ENCODE measurements at regions not wholly inside any gene's neighbourhood (a gene's known extent, or its start where the extent isn't known, plus 50 kb on each side); places are given as distances from the start of the nearest gene placed in this dataset.
A peak's percentile ranks its signal among the peaks of the same experiment; 100 is the strongest.
"Not testable (repeated sequence)": the region's sequence is repeated elsewhere in the genome, so short reads cannot be mapped to it uniquely, and the experiment has no call there.

DNA sequence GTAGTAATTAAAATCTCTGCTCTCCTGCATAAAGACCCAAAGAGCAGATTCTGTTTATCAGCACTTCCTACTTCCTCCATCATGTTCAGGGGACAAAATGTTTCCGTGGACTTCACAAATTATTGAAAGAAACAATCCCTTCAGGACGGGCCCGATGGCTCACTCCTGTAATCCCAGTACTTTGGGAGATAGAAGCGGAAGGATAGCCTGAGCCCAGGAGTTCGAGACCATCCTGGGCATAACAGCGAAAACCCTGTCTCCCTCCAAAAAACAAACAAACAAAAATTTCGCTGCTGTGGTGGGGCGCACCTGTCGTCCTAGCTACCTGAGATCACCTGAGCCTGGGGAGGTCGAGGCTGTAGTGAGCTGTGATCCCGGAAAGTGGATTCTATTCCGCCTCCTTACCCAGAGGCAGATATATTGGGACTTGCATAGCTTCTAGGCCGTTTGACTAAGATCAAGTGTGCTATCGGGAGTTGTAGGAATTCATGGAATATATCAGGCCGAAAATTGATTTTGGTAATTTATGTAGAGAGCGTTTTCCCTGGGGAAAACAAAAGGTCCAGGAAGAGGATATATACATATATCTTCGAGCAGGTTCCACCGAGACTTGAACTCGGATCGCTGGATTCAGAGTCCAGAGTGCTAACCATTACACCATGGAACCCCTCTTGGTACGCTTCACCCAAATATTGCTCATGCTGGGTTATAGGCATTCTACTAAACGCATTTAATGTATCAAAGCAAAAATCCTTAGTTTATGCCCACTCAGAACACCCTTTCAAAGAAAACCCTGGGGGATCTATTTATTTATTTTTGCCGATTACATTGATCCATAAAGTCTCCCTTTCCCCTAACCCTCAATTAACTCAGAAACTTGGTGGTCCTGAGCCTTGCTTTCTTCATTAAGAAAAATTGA is 74.5 kb upstream of the ZNF184 start:
- H3K4me3 Mint-ChIP-seq, result no peak overlapping the region
- H3K4me1 Mint-ChIP-seq, result peaks cover 14% of the 10 kb centered on the region
- peaks cover 5% of the 10 kb centered on the region for H3K9me3 Mint-ChIP-seq
- DNase-seq (ENCODE audit: low spot score in 2 of 2), result no peak
- peaks cover 96% of the 10 kb centered on the region for H3K27me3 Mint-ChIP-seq
- no peak overlapping the region for H3K27ac Mint-ChIP-seq (ENCODE audit: low read depth)
- H3K36me3 Mint-ChIP-seq (ENCODE audit: insufficient read depth), result peaks cover 15% of the 10 kb centered on the region
- no peak for ATAC-seq (replicated peaks; ENCODE audit: extremely low read depth, poor library complexity, severe bottlenecking)

- Mint-ChIP-seq H3K27ac (ENCODE audit: low read depth) (no peak overlapping the region), H3K36me3 (ENCODE audit: insufficient read depth) (peaks cover 16% of the 10 kb centered on the region), H3K4me1 (peaks cover 14% of the 10 kb centered on the region), H3K27me3 (peaks cover 96% of the 10 kb centered on the region), H3K4me3 (no peak overlapping the region), H3K9me3 (peaks cover 5% of the 10 kb centered on the region)
- no peak for ATAC-seq (replicated peaks; ENCODE audit: extremely low read depth, poor library complexity, severe bottlenecking)
- no peak for DNase-seq (ENCODE audit: low spot score in 2 of 2)
Observed at GRCh38 chr6:27546522-27546921, 73.6 kb upstream of the ZNF184 start.

GRCh38 chr6:27545271-27546046 is 72.6 kb upstream of the ZNF184 start:
- ATAC-seq (replicated peaks; ENCODE audit: extremely low read depth, poor library complexity, severe bottlenecking), result no peak

GRCh38 chr6:27544612-27545260 is 71.8 kb upstream of the ZNF184 start:
- H3K9me3 Mint-ChIP-seq, result peaks cover 5% of the 10 kb centered on the region
- H3K36me3 Mint-ChIP-seq (ENCODE audit: insufficient read depth), result peaks cover 16% of the 10 kb centered on the region
- DNase-seq (ENCODE audit: low spot score in 2 of 2), result no peak
- H3K27ac Mint-ChIP-seq (ENCODE audit: low read depth), result no peak overlapping the region
- no peak for ATAC-seq (replicated peaks; ENCODE audit: extremely low read depth, poor library complexity, severe bottlenecking)
- peaks cover 14% of the 10 kb centered on the region for H3K4me1 Mint-ChIP-seq
- no peak overlapping the region for H3K4me3 Mint-ChIP-seq
- H3K27me3 Mint-ChIP-seq, result peaks cover 96% of the 10 kb centered on the region

More at GRCh38 chr6:27545271-27546046, 72.6 kb upstream of the ZNF184 start:
- peaks cover 14% of the 10 kb centered on the region for H3K4me1 Mint-ChIP-seq
- H3K27ac Mint-ChIP-seq (ENCODE audit: low read depth), result peak overlapping the region; percentile 17
- DNase-seq (ENCODE audit: low spot score in 2 of 2), result no peak
- peaks cover 5% of the 10 kb centered on the region for H3K9me3 Mint-ChIP-seq
- peaks cover 96% of the 10 kb centered on the region for H3K27me3 Mint-ChIP-seq
- H3K36me3 Mint-ChIP-seq (ENCODE audit: insufficient read depth), result peaks cover 16% of the 10 kb centered on the region
- H3K4me3 Mint-ChIP-seq, result no peak overlapping the region

DNA sequence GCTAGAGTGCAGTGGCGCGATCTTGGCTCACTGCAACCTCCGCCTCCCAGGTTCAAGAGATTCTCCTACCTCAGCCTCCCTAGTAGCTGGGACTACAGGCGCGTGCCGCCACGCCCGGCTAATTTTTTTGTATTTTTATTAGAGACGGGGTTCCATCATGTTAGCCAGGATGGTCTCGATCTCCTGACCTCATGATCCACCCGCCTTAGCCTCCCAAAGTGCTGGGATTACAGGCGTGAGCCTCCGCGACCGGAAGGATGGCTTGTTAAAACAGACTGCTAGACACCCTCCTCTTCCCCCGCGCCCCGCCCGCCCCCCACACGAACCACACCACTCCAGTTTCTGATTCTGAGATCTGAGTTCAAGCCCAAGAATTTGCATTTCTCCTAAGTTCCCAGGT is 71.2 kb upstream of the ZNF184 start:
- Mint-ChIP-seq H3K4me1 (peaks cover 14% of the 10 kb centered on the region), H3K27me3 (peaks cover 96% of the 10 kb centered on the region), H3K36me3 (ENCODE audit: insufficient read depth) (peaks cover 15% of the 10 kb centered on the region)
- H3K4me3 Mint-ChIP-seq; H3K27ac Mint-ChIP-seq (ENCODE audit: low read depth); ATAC-seq (replicated peaks; ENCODE audit: extremely low read depth, poor library complexity, severe bottlenecking); H3K9me3 Mint-ChIP-seq; DNase-seq (ENCODE audit: low spot score in 2 of 2): not testable (repeated sequence)

GRCh38 chr6:27542485-27542884 is 69.6 kb upstream of the ZNF184 start:
- Mint-ChIP-seq H3K9me3 (peaks cover 5% of the 10 kb centered on the region), H3K4me3 (no peak overlapping the region), H3K4me1 (peaks cover 14% of the 10 kb centered on the region), H3K27ac (ENCODE audit: low read depth) (no peak overlapping the region), H3K36me3 (ENCODE audit: insufficient read depth) (peaks cover 11% of the 10 kb centered on the region), H3K27me3 (peaks cover 95% of the 10 kb centered on the region)
- DNase-seq (ENCODE audit: low spot score in 2 of 2) (no peak), ATAC-seq (replicated peaks; ENCODE audit: extremely low read depth, poor library complexity, severe bottlenecking) (no peak)

DNA sequence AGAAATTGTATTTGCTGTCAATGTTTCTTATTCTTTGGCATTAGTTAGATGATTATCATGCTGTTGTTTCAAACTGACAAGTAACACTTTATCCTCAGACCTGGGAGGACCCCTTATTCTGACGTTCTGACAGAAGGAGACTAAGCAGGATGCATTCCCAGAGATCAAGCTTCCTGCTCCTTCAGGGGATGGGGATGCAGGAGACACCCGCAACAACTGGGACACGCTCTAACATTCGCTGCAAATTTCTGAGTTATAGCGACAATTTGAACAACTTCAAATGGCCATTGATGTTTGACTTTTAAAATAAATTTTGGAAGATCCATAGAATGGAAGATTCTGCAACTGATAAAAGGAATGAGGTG is 69.0 kb upstream of the ZNF184 start:
- Mint-ChIP-seq H3K4me1 (peaks cover 14% of the 10 kb centered on the region), H3K4me3 (no peak overlapping the region), H3K27ac (ENCODE audit: low read depth) (no peak overlapping the region), H3K36me3 (ENCODE audit: insufficient read depth) (peaks cover 7% of the 10 kb centered on the region), H3K27me3 (peaks cover 95% of the 10 kb centered on the region), H3K9me3 (peaks cover 5% of the 10 kb centered on the region)
- ATAC-seq (replicated peaks; ENCODE audit: extremely low read depth, poor library complexity, severe bottlenecking), result no peak
- DNase-seq (ENCODE audit: low spot score in 2 of 2), result no peak

- Mint-ChIP-seq H3K36me3 (ENCODE audit: insufficient read depth) (peaks cover 7% of the 10 kb centered on the region), H3K9me3 (peaks cover 5% of the 10 kb centered on the region), H3K27ac (ENCODE audit: low read depth) (no peak overlapping the region), H3K4me1 (peaks cover 14% of the 10 kb centered on the region), H3K27me3 (peaks cover 95% of the 10 kb centered on the region), H3K4me3 (no peak overlapping the region)
- DNase-seq (ENCODE audit: low spot score in 2 of 2) (no peak), ATAC-seq (replicated peaks; ENCODE audit: extremely low read depth, poor library complexity, severe bottlenecking) (no peak)
Observed at GRCh38 chr6:27541212-27541932, 68.5 kb upstream of the ZNF184 start.

GRCh38 chr6:27539551-27539950 is 66.6 kb upstream of the ZNF184 start:
- Mint-ChIP-seq H3K36me3 (ENCODE audit: insufficient read depth) (peaks cover 2% of the 10 kb centered on the region), H3K9me3 (no peaks in the 10 kb centered on the region), H3K27ac (ENCODE audit: low read depth) (no peak overlapping the region), H3K4me3 (no peak overlapping the region), H3K4me1 (peaks cover under 1% of the 10 kb centered on the region), H3K27me3 (peaks cover 95% of the 10 kb centered on the region)
- no peak for ATAC-seq (replicated peaks; ENCODE audit: extremely low read depth, poor library complexity, severe bottlenecking)
- no peak for DNase-seq (ENCODE audit: low spot score in 2 of 2)

DNA sequence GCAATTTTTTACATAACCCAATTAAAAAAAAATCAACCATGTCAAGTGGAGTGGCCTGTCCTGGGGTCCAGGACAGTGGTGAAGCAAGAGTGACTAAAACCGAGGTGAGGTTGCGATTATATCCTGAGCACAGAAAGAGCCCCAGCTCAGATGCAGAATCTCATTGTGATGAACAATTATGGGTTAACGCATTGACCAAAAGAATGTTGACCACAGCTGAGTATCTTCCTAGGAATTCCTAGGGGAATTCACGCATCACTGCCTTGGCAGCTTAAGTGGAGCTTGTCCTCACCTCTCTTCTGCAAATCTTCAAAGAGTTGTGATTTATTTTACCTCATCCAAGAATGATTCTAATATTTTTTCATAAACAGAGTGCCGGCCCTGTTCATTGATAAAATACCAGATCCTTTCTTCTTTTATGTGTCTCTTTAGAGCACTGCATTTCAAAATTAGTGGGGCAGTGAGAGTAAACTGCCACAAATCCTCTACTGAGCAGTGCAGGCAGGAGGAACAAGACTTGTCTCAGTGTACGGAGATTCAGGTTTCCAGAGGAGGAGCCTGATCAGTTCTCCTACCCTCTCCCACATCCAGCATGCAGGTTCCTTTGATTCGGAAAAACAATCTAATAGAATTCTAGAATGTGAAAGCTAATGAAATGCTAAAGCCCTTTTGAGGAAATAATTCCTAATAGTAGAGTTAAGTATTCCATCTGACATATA is 60.1 kb upstream of the ZNF184 start:
- H3K27ac Mint-ChIP-seq (ENCODE audit: low read depth), result no peak overlapping the region
- no peaks in the 10 kb centered on the region for H3K9me3 Mint-ChIP-seq
- H3K27me3 Mint-ChIP-seq, result peaks cover 96% of the 10 kb centered on the region
- no peaks in the 10 kb centered on the region for H3K36me3 Mint-ChIP-seq (ENCODE audit: insufficient read depth)
- no peaks in the 10 kb centered on the region for H3K4me1 Mint-ChIP-seq
- ATAC-seq (replicated peaks; ENCODE audit: extremely low read depth, poor library complexity, severe bottlenecking), result no peak
- H3K4me3 Mint-ChIP-seq, result no peak overlapping the region
- no peak for DNase-seq (ENCODE audit: low spot score in 2 of 2)

GRCh38 chr6:27531772-27532459 is 59.0 kb upstream of the ZNF184 start:
- Mint-ChIP-seq H3K27me3 (peaks cover 92% of the 10 kb centered on the region), H3K36me3 (ENCODE audit: insufficient read depth) (no peaks in the 10 kb centered on the region), H3K27ac (ENCODE audit: low read depth) (no peak overlapping the region), H3K4me3 (no peak overlapping the region), H3K4me1 (no peaks in the 10 kb centered on the region), H3K9me3 (no peaks in the 10 kb centered on the region)
- no peak for ATAC-seq (replicated peaks; ENCODE audit: extremely low read depth, poor library complexity, severe bottlenecking)
- DNase-seq (ENCODE audit: low spot score in 2 of 2), result no peak
